A549 (cell line): ENCODE measurements at regions not wholly inside any gene's neighbourhood (a gene's known extent, or its start where the extent isn't known, plus 50 kb on each side); places are given as distances from the start of the nearest gene placed in this dataset.

ENCODE experiments used
- TF ChIP-seq, protein P1 (sequence below): fragments of >200 bp; sonication (Bioruptor Twin); formaldehyde crosslinking; IDR thresholded peaks from 3 replicates; pipeline ENCODE4 v1.5.1; 2016
- TF ChIP-seq, protein P2 (sequence below): fragments of 450-650 bp; IDR thresholded peaks from 2 replicates; pipeline ENCODE4 v1.6.1; 2014; ENCODE audit warnings: antibody characterized with exemption
- TF ChIP-seq, protein P3 (sequence below): fragments of >200 bp; sonication (Bioruptor Twin); formaldehyde crosslinking; IDR thresholded peaks from 2 replicates; pipeline ENCODE4 v1.6.1; 2016
- TF ChIP-seq, protein P4 (sequence below): IDR thresholded peaks from 2 replicates; pipeline ENCODE4 v1.6.1; 2012; ENCODE audit warnings: low read depth, borderline replicate concordance
- TF ChIP-seq, protein P5 (sequence below): fragments of 200-600 bp; sonication (generic); IDR thresholded peaks from 2 replicates; pipeline ENCODE4 v1.6.1; 2016; ENCODE audit warnings: antibody characterized with exemption, mild to moderate bottlenecking, moderate library complexity

DNA sequence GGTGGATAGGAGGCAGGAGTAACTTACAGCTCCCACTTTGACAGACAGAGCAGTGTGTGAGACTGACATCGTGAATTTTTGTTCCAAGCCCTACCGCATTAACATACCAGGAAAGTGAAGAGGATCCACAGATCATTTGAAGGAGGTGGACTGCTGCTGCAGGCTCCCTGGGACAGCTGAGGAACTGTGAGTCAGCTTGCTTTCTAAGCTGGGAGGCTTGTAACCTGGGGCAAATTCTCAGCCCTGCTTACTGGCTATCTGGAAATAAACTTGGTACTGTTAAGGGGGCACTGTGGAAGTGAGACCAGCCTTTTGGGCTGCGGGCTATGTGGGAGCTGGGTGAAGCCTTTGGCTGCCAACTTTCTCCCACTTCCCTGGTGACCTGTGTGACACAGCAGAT is 1202.5 kb downstream of the DNAJB9 start:
- TF ChIP-seq, protein P1, sequence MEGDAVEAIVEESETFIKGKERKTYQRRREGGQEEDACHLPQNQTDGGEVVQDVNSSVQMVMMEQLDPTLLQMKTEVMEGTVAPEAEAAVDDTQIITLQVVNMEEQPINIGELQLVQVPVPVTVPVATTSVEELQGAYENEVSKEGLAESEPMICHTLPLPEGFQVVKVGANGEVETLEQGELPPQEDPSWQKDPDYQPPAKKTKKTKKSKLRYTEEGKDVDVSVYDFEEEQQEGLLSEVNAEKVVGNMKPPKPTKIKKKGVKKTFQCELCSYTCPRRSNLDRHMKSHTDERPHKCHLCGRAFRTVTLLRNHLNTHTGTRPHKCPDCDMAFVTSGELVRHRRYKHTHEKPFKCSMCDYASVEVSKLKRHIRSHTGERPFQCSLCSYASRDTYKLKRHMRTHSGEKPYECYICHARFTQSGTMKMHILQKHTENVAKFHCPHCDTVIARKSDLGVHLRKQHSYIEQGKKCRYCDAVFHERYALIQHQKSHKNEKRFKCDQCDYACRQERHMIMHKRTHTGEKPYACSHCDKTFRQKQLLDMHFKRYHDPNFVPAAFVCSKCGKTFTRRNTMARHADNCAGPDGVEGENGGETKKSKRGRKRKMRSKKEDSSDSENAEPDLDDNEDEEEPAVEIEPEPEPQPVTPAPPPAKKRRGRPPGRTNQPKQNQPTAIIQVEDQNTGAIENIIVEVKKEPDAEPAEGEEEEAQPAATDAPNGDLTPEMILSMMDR, result no peak
- TF ChIP-seq, protein P2, sequence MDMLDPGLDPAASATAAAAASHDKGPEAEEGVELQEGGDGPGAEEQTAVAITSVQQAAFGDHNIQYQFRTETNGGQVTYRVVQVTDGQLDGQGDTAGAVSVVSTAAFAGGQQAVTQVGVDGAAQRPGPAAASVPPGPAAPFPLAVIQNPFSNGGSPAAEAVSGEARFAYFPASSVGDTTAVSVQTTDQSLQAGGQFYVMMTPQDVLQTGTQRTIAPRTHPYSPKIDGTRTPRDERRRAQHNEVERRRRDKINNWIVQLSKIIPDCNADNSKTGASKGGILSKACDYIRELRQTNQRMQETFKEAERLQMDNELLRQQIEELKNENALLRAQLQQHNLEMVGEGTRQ, result no peak
- TF ChIP-seq, protein P3, sequence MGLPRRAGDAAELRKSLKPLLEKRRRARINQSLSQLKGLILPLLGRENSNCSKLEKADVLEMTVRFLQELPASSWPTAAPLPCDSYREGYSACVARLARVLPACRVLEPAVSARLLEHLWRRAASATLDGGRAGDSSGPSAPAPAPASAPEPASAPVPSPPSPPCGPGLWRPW, result no peak
- TF ChIP-seq, protein P4, sequence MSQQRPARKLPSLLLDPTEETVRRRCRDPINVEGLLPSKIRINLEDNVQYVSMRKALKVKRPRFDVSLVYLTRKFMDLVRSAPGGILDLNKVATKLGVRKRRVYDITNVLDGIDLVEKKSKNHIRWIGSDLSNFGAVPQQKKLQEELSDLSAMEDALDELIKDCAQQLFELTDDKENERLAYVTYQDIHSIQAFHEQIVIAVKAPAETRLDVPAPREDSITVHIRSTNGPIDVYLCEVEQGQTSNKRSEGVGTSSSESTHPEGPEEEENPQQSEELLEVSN, result no peak
- TF ChIP-seq, protein P5, sequence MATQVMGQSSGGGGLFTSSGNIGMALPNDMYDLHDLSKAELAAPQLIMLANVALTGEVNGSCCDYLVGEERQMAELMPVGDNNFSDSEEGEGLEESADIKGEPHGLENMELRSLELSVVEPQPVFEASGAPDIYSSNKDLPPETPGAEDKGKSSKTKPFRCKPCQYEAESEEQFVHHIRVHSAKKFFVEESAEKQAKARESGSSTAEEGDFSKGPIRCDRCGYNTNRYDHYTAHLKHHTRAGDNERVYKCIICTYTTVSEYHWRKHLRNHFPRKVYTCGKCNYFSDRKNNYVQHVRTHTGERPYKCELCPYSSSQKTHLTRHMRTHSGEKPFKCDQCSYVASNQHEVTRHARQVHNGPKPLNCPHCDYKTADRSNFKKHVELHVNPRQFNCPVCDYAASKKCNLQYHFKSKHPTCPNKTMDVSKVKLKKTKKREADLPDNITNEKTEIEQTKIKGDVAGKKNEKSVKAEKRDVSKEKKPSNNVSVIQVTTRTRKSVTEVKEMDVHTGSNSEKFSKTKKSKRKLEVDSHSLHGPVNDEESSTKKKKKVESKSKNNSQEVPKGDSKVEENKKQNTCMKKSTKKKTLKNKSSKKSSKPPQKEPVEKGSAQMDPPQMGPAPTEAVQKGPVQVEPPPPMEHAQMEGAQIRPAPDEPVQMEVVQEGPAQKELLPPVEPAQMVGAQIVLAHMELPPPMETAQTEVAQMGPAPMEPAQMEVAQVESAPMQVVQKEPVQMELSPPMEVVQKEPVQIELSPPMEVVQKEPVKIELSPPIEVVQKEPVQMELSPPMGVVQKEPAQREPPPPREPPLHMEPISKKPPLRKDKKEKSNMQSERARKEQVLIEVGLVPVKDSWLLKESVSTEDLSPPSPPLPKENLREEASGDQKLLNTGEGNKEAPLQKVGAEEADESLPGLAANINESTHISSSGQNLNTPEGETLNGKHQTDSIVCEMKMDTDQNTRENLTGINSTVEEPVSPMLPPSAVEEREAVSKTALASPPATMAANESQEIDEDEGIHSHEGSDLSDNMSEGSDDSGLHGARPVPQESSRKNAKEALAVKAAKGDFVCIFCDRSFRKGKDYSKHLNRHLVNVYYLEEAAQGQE, result no peak
